IMR-90 (cell line): ENCODE measurements at regions not wholly inside any gene's neighbourhood (a gene's known extent, or its start where the extent isn't known, plus 50 kb on each side); places are given as distances from the start of the nearest gene placed in this dataset.

Source experiments
- ATAC-seq: fragments of 200-7000 bp; cut with Tn5 transposase; 2 replicates; pipeline ENCODE4 v1.9.1; 2020; ENCODE audit warnings: low read depth, mild to moderate bottlenecking, moderate library complexity
- BruUV-seq: library from RNA; stranded (reverse); fragments of 400-500 nt; replicated peaks from 2 replicates; lab custom pipeline; 2021; lab: Mats Ljungman, UMichigan
- CTCF ChIA-PET: fragments of 300-600 bp; formaldehyde crosslinking; extraction: SDS; loops from one replicate; lab custom pipeline; 2021; ENCODE audit warnings: antibody characterized with exemption; lab: Yijun Ruan, JAX
- POLR2A ChIA-PET: fragments of 300-600 bp; sonication (Branson Sonifier 250); formaldehyde crosslinking; loops from one replicate; lab custom pipeline; 2022; ENCODE audit warnings: antibody characterized with exemption; ENCODE audit not compliant: unreplicated experiment; lab: Charles Lee
- DNase-seq: peaks from one replicate; pipeline ENCODE4 v3.0.0; 2013
- H2AFZ ChIP-seq: replicated peaks from 2 replicates; pipeline ENCODE3; 2013; ENCODE audit warnings: low read length, mild to moderate bottlenecking; ENCODE audit not compliant: poor library complexity
- H2AK5ac ChIP-seq: 2 replicates; pipeline ENCODE4 v1.6.1; 2013; ENCODE audit warnings: low read depth, low read length, inconsistent platforms
- H2AK9ac ChIP-seq: replicated peaks from 2 replicates; pipeline ENCODE3; 2013; ENCODE audit warnings: mild to moderate bottlenecking, low read depth, low read length, moderate library complexity; ENCODE audit not compliant: poor library complexity
- H2BK120ac ChIP-seq: 2 replicates; pipeline ENCODE4 v1.6.1; 2013; ENCODE audit warnings: low read depth, low read length, inconsistent platforms
- H2BK15ac ChIP-seq: 3 replicates; pipeline ENCODE4 v1.6.1; 2013; ENCODE audit warnings: low read depth, low read length, inconsistent platforms
- H2BK20ac ChIP-seq: 2 replicates; pipeline ENCODE4 v1.6.1; 2013; ENCODE audit warnings: low read depth, mild to moderate bottlenecking, inconsistent platforms, low read length, moderate library complexity
- H2BK5ac ChIP-seq: 2 replicates; pipeline ENCODE4 v1.6.1; 2013; ENCODE audit warnings: mild to moderate bottlenecking, low read depth, low read length, inconsistent platforms; ENCODE audit not compliant: poor library complexity, severe bottlenecking
- H3K14ac ChIP-seq: replicated peaks from 2 replicates; pipeline ENCODE4 v1.6.1; 2013; ENCODE audit warnings: low read depth, low read length, inconsistent platforms
- H3K18ac ChIP-seq: 2 replicates; pipeline ENCODE4 v1.6.1; 2013; ENCODE audit warnings: low read depth, low read length, control low read depth
- H3K23ac ChIP-seq: 2 replicates; pipeline ENCODE4 v1.6.1; 2013; ENCODE audit warnings: low read depth, low read length, inconsistent platforms
- H3K27ac ChIP-seq: 2 replicates; pipeline ENCODE4 v1.5.1; 2013; ENCODE audit warnings: mild to moderate bottlenecking, control low read depth, low read length; ENCODE audit not compliant: insufficient read depth
- H3K27me3 ChIP-seq: 2 replicates; pipeline ENCODE4 v1.6.1; 2013; ENCODE audit warnings: low read length; ENCODE audit not compliant: control insufficient read depth, insufficient read depth
- H3K36me3 ChIP-seq: 2 replicates; pipeline ENCODE4 v1.6.1; 2013; ENCODE audit warnings: low read length, mixed read lengths; ENCODE audit not compliant: control insufficient read depth, insufficient read depth
- H3K4ac ChIP-seq: 2 replicates; pipeline ENCODE4 v1.6.1; 2013; ENCODE audit warnings: low read depth, low read length, inconsistent platforms
- H3K4me1 ChIP-seq: 2 replicates; pipeline ENCODE4 v1.6.1; 2013; ENCODE audit warnings: low read length, mixed read lengths; ENCODE audit not compliant: control insufficient read depth, insufficient read depth
- H3K4me2 ChIP-seq: 2 replicates; pipeline ENCODE4 v1.6.1; 2013; ENCODE audit warnings: low read depth, mild to moderate bottlenecking, control low read depth, low read length, moderate library complexity
- H3K4me3 ChIP-seq: 2 replicates; pipeline ENCODE4 v1.5.1; 2013; ENCODE audit warnings: low read depth, mild to moderate bottlenecking, control low read depth, low read length, moderate library complexity; ENCODE audit not compliant: insufficient read depth
- H3K56ac ChIP-seq: 2 replicates; pipeline ENCODE4 v1.6.1; 2013; ENCODE audit warnings: low read length, inconsistent platforms; ENCODE audit not compliant: insufficient read depth; ENCODE audit errors: extremely low read depth
- H3K79me1 ChIP-seq, 2 experiments: 2 replicates each; pipeline ENCODE4 v1.6.1; 2013; ENCODE audit warnings: low read length in 2 of 2, inconsistent platforms in 1 of 2, low read depth in 1 of 2
- H3K9ac ChIP-seq: 2 replicates; pipeline ENCODE4 v1.6.1; 2013; ENCODE audit warnings: low read depth, low read length, control low read depth
- H3K9me1 ChIP-seq: 2 replicates; pipeline ENCODE4 v1.6.1; 2013; ENCODE audit warnings: low read length, inconsistent platforms; ENCODE audit not compliant: insufficient read depth
- H3K9me3 ChIP-seq: 2 replicates; pipeline ENCODE4 v1.6.1; 2013; ENCODE audit warnings: low read length; ENCODE audit not compliant: control insufficient read depth, insufficient read depth
- H4K20me1 ChIP-seq: 2 replicates; pipeline ENCODE4 v1.6.1; 2013; ENCODE audit warnings: low read length, inconsistent platforms; ENCODE audit not compliant: insufficient read depth
- H4K5ac ChIP-seq: 2 replicates; pipeline ENCODE4 v1.6.1; 2013; ENCODE audit warnings: mild to moderate bottlenecking, low read depth, low read length, control low read depth
- H4K8ac ChIP-seq, 2 experiments: 2 replicates each; pipeline ENCODE4 v1.6.1; 2013; ENCODE audit warnings: low read depth in 2 of 2, low read length in 2 of 2, control low read depth in 1 of 2, inconsistent platforms in 1 of 2
- H4K91ac ChIP-seq: 2 replicates; pipeline ENCODE4 v1.6.1; 2013; ENCODE audit warnings: low read depth, low read length, inconsistent platforms; ENCODE audit not compliant: insufficient read depth
- CEBPB ChIP-seq: IDR thresholded peaks from 2 replicates; pipeline ENCODE4 v1.6.1; 2012; ENCODE audit warnings: low read depth, low read length, improper control_type of control experiment
- CTCF ChIP-seq: conservative IDR thresholded peaks from 2 replicates; pipeline ENCODE4 v1.5.1; 2012; ENCODE audit warnings: mild to moderate bottlenecking, low read depth, low read length, improper control_type of control experiment
- ELK1 ChIP-seq: fragments of 150-350 bp; IDR thresholded peaks from 2 replicates; pipeline ENCODE4 v1.6.1; 2016; ENCODE audit warnings: low read depth, mild to moderate bottlenecking, low read length, moderate library complexity, borderline replicate concordance
- FOS ChIP-seq: fragments of 150-350 bp; IDR thresholded peaks from 2 replicates; pipeline ENCODE4 v1.6.1; 2016; ENCODE audit warnings: low read depth, low read length
- MAFK ChIP-seq: IDR thresholded peaks from 2 replicates; pipeline ENCODE4 v1.6.1; 2012; ENCODE audit warnings: low read depth, low read length, improper control_type of control experiment
- MAZ ChIP-seq: IDR thresholded peaks from 2 replicates; pipeline ENCODE4 v1.6.1; 2012; ENCODE audit warnings: low read depth, mild to moderate bottlenecking, low read length, improper control_type of control experiment, moderate library complexity, borderline replicate concordance
- MXI1 ChIP-seq: IDR thresholded peaks from 2 replicates; pipeline ENCODE4 v1.6.1; 2012; ENCODE audit warnings: low read depth, mild to moderate bottlenecking, low read length, moderate library complexity, borderline replicate concordance
- NFE2L2 ChIP-seq: fragments of 150-350 bp; IDR thresholded peaks from 2 replicates; pipeline ENCODE4 v1.6.1; 2016; ENCODE audit warnings: low read depth, mild to moderate bottlenecking, low read length
- POLR2A ChIP-seq: IDR thresholded peaks from 2 replicates; pipeline ENCODE4 v1.6.1; 2012; ENCODE audit warnings: mild to moderate bottlenecking, low read depth, low read length
- RAD21 ChIP-seq: IDR thresholded peaks from 2 replicates; pipeline ENCODE4 v1.6.1; 2012; ENCODE audit warnings: low read length, improper control_type of control experiment
- RCOR1 ChIP-seq: IDR thresholded peaks from 2 replicates; pipeline ENCODE4 v1.6.1; 2012; ENCODE audit warnings: mild to moderate bottlenecking, low read length, improper control_type of control experiment; ENCODE audit not compliant: insufficient replicate concordance
- RFX5 ChIP-seq: IDR thresholded peaks from 2 replicates; pipeline ENCODE4 v1.8.0; 2012; ENCODE audit warnings: low read depth, mild to moderate bottlenecking, low read length, moderate library complexity
- SMC3 ChIP-seq: fragments of 150-350 bp; IDR thresholded peaks from 2 replicates; pipeline ENCODE4 v1.6.1; 2016; ENCODE audit warnings: low read depth, mild to moderate bottlenecking, antibody characterized with exemption, low read length, moderate library complexity
- WGBS, 2 experiments: methylation state at CpG; one replicate each; pipeline versions ENCODE4 v1.1.5 to v1.1.7; 2013; ENCODE audit warnings: missing lambda C conversion rate in 2 of 2; ENCODE audit not compliant: insufficient read length in 1 of 2; ENCODE audit errors: extremely low coverage in 2 of 2; 5-methylcytosine and 5-hydroxymethylcytosine counted together
- dilution Hi-C: fragments of 300-500 bp; cut with HindIII; formaldehyde crosslinking; loops from one replicate; pipeline ENCODE4 v1.14.3; 2018; ENCODE audit warnings: low sequenced_read_pairs; ENCODE audit not compliant: unreplicated experiment
- in situ Hi-C: fragments of 300-500 bp; cut with MboI; formaldehyde crosslinking; loops from 3 replicates; pipeline ENCODE4 v1.14.3; 2019; ENCODE audit warnings: low sequenced_read_pairs, inconsistent platforms, mixed read lengths
- intact Hi-C: fragments of 100-400 bp; cut with micrococcal nuclease; formaldehyde crosslinking; loops from 2 replicates; pipeline ENCODE4 v1.10.0; 2022
- TF ChIP-seq, protein P1 (sequence below): fragments of 150-350 bp; IDR thresholded peaks from 2 replicates; pipeline ENCODE4 v1.6.1; 2017; ENCODE audit warnings: mild to moderate bottlenecking, antibody characterized with exemption, low read length, low read depth

- no peak overlapping the region for H3K14ac ChIP-seq
- no peak overlapping the region for H3K18ac ChIP-seq
- H4K8ac ChIP-seq: no peak overlapping the region
- POLR2A ChIA-PET: no interaction called here
- ATAC-seq (no peak), DNase-seq (no peak)
- no peak overlapping the region for H2BK5ac ChIP-seq
- WGBS, 2 experiments: no CpG with 5 or more reads among the region's 4 CpGs
- no peaks in the 10 kb centered on the region for H4K20me1 ChIP-seq
- H3K27me3 ChIP-seq: no peaks in the 10 kb centered on the region
- peaks cover 17% of the 10 kb centered on the region for H3K9me3 ChIP-seq
- dilution Hi-C loops: no loop called here
- no peak overlapping the region for H2BK15ac ChIP-seq
- H3K36me3 ChIP-seq: no peaks in the 10 kb centered on the region
- intact Hi-C loops: no loop called here
- H3K79me1 ChIP-seq: no peaks in the 10 kb centered on the region
- H2AK5ac ChIP-seq: no peak overlapping the region
- H2AFZ ChIP-seq: no peak overlapping the region
- H4K5ac ChIP-seq: no peak overlapping the region
- no peak overlapping the region for H2AK9ac ChIP-seq
- no peak overlapping the region for H3K27ac ChIP-seq
- TF ChIP-seq RAD21 (no peak), RFX5 (no peak), MAFK (no peak), ELK1 (no peak), CEBPB (no peak), CTCF (no peak), MXI1 (no peak), FOS (no peak), SMC3 (no peak), NFE2L2 (no peak), POLR2A (no peak), MAZ (no peak), RCOR1 (no peak)
- TF ChIP-seq, protein P1, sequence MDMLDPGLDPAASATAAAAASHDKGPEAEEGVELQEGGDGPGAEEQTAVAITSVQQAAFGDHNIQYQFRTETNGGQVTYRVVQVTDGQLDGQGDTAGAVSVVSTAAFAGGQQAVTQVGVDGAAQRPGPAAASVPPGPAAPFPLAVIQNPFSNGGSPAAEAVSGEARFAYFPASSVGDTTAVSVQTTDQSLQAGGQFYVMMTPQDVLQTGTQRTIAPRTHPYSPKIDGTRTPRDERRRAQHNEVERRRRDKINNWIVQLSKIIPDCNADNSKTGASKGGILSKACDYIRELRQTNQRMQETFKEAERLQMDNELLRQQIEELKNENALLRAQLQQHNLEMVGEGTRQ: no peak
- no peak overlapping the region for H2BK20ac ChIP-seq
- no peak overlapping the region for H3K4ac ChIP-seq
- H3K4me3 ChIP-seq: no peak overlapping the region
- H3K9ac ChIP-seq: no peak overlapping the region
- in situ Hi-C loops: no loop called here
- no peak overlapping the region for H3K4me2 ChIP-seq
- no peak overlapping the region for H2BK120ac ChIP-seq
- no peaks in the 10 kb centered on the region for H3K9me1 ChIP-seq
- H3K4me1 ChIP-seq: no peaks in the 10 kb centered on the region
- H4K91ac ChIP-seq: no peak overlapping the region
- H3K56ac ChIP-seq: no peak overlapping the region
- no peak overlapping the region for H3K23ac ChIP-seq
- CTCF ChIA-PET: no interaction called here
- BruUV-seq: no TSS peak
Observed at GRCh38 chr10:117627561-117627960, 85.0 kb downstream of the EMX2 start.
